Activated CD8-positive, alpha-beta memory T cell treated with anti-CD3 and anti-CD28 coated beads for 36 hours (primary cell): ENCODE measurements at regions not wholly inside any gene's neighbourhood (a gene's known extent, or its start where the extent isn't known, plus 50 kb on each side); places are given as distances from the start of the nearest gene placed in this dataset.
"Not testable (repeated sequence)": the region's sequence is repeated elsewhere in the genome, so short reads cannot be mapped to it uniquely, and the experiment has no call there.

ENCODE experiments used
- CTCF ChIA-PET: fragments of 350-600 bp; sonication (Branson Sonifier 250); formaldehyde crosslinking; loops from one replicate; lab custom pipeline; 2021; ENCODE audit warnings: antibody characterized with exemption; lab: Charles Lee
- POLR2A ChIA-PET: fragments of 350-600 bp; sonication (Branson Sonifier 250); formaldehyde crosslinking; loops from one replicate; lab custom pipeline; 2021; ENCODE audit warnings: antibody characterized with exemption; lab: Charles Lee

- CTCF ChIA-PET, result no interaction called here
- POLR2A ChIA-PET, result no interaction called here
These were observed 319.7 kb upstream of the MAN1A1 start for GRCh38 chr6:119669221-119669620.

- CTCF ChIA-PET, POLR2A ChIA-PET: not testable (repeated sequence)
These were observed 315.9 kb upstream of the MAN1A1 start for GRCh38 chr6:119665432-119665831.

GRCh38 chr6:119661628-119662027, 312.1 kb upstream of the MAN1A1 start:
- POLR2A ChIA-PET, result no interaction called here
- CTCF ChIA-PET, result no interaction called here

- POLR2A ChIA-PET, result no interaction called here
- CTCF ChIA-PET, result no interaction called here
These were observed 311.5 kb upstream of the MAN1A1 start for GRCh38 chr6:119661078-119661477.

- CTCF ChIA-PET, result no interaction called here
These were observed 309.4 kb upstream of the MAN1A1 start for GRCh38 chr6:119658917-119659316.

GRCh38 chr6:119655124-119655523, 305.6 kb upstream of the MAN1A1 start:
- ChIA-PET POLR2A (no interaction called here), CTCF (no interaction called here)

More at GRCh38 chr6:119658917-119659316, 309.4 kb upstream of the MAN1A1 start:
- POLR2A ChIA-PET, result no interaction called here

GRCh38 chr6:119653329-119653728, 303.8 kb upstream of the MAN1A1 start:
- ChIA-PET CTCF (no interaction called here), POLR2A (no interaction called here)

GRCh38 chr6:119649531-119649930, 300.0 kb upstream of the MAN1A1 start:
- CTCF ChIA-PET, result no interaction called here

GRCh38 chr6:119647309-119647708, 297.7 kb upstream of the MAN1A1 start:
- POLR2A ChIA-PET, result no interaction called here

More at GRCh38 chr6:119649531-119649930, 300.0 kb upstream of the MAN1A1 start:
- POLR2A ChIA-PET, result no interaction called here

GRCh38 chr6:119643876-119644275, 294.3 kb upstream of the MAN1A1 start:
- CTCF ChIA-PET, result no interaction called here
- POLR2A ChIA-PET, result no interaction called here

More at GRCh38 chr6:119647309-119647708, 297.7 kb upstream of the MAN1A1 start:
- CTCF ChIA-PET, result no interaction called here

- POLR2A ChIA-PET, result no interaction called here
These were observed 288.2 kb upstream of the MAN1A1 start for GRCh38 chr6:119637768-119638167.

GRCh38 chr6:119636060-119636459, 286.5 kb upstream of the MAN1A1 start:
- ChIA-PET POLR2A (no interaction called here), CTCF (no interaction called here)

More at GRCh38 chr6:119637768-119638167, 288.2 kb upstream of the MAN1A1 start:
- CTCF ChIA-PET, result no interaction called here

GRCh38 chr6:119633461-119633860, 283.9 kb upstream of the MAN1A1 start:
- POLR2A ChIA-PET, result no interaction called here
- CTCF ChIA-PET, result no interaction called here

GRCh38 chr6:119630561-119631192, 281.1 kb upstream of the MAN1A1 start:
- ChIA-PET CTCF (no interaction called here), POLR2A (no interaction called here)

- CTCF ChIA-PET, result no interaction called here
- POLR2A ChIA-PET, result no interaction called here
These were observed 279.4 kb upstream of the MAN1A1 start for GRCh38 chr6:119628691-119629594.

GRCh38 chr6:119627908-119628669, 278.5 kb upstream of the MAN1A1 start:
- ChIA-PET CTCF (no interaction called here), POLR2A (no interaction called here)

- CTCF ChIA-PET, result no interaction called here
- POLR2A ChIA-PET, result no interaction called here
These were observed 277.5 kb upstream of the MAN1A1 start for GRCh38 chr6:119626884-119627619.

GRCh38 chr6:119620846-119621555, 271.4 kb upstream of the MAN1A1 start:
- POLR2A ChIA-PET, result no interaction called here
- CTCF ChIA-PET, result no interaction called here

GRCh38 chr6:119614138-119614537, 264.6 kb upstream of the MAN1A1 start:
- ChIA-PET CTCF (no interaction called here), POLR2A (no interaction called here)
